ENCODE measurements at regions not wholly inside any gene's neighbourhood (a gene's known extent, or its start where the extent isn't known, plus 50 kb on each side); places are given as distances from the start of the nearest gene placed in this dataset.

DNA sequence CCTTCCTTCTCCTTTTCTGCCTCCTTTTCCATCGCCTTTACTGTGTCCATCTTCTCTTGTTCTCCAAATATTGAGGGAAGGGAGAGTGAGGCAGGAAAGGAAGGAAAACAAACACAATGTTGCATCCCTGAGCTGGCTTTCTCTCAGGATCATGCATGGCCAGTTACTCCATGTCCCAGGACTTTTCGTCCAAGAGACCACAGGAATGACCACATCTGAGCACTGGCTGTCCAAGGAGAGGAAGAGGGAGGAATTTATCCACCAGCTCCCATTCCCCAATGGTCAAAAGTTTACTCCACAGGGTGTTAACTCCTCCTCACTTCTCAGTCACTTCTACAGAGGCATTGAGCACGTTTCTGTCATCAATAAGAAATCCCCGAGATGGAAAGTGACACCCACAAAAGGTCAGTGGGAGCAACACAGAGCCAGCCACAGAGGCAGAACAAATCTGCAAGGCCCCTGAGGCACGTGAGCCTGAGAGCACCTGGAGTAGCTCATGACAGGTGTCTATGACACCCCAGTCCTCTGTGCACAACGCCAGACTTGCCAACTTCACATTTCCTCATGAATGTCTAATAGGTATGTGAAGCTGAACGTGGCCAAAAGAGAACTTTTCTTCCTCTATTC, 177.3 kb upstream of the NUDT4 start:
- TF ChIP-seq, protein P1, sequence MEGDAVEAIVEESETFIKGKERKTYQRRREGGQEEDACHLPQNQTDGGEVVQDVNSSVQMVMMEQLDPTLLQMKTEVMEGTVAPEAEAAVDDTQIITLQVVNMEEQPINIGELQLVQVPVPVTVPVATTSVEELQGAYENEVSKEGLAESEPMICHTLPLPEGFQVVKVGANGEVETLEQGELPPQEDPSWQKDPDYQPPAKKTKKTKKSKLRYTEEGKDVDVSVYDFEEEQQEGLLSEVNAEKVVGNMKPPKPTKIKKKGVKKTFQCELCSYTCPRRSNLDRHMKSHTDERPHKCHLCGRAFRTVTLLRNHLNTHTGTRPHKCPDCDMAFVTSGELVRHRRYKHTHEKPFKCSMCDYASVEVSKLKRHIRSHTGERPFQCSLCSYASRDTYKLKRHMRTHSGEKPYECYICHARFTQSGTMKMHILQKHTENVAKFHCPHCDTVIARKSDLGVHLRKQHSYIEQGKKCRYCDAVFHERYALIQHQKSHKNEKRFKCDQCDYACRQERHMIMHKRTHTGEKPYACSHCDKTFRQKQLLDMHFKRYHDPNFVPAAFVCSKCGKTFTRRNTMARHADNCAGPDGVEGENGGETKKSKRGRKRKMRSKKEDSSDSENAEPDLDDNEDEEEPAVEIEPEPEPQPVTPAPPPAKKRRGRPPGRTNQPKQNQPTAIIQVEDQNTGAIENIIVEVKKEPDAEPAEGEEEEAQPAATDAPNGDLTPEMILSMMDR (IDR thresholded peaks at IDR 0.05), result no peak
- TF ChIP-seq POLR2AphosphoS5 (IDR thresholded peaks at IDR 0.05) (no peak), POLR2A (IDR thresholded peaks at IDR 0.05; ENCODE audit: low read depth) (no peak), EP300 (IDR thresholded peaks at IDR 0.05) (no peak)

Data from esophagus muscularis mucosa (tissue), 4 donors.